ENCODE measurements at regions not wholly inside any gene's neighbourhood (a gene's known extent, or its start where the extent isn't known, plus 50 kb on each side); places are given as distances from the start of the nearest gene placed in this dataset.

- Histone ChIP-seq H3K9me3 (ENCODE audit: control insufficient read depth in 1 of 2, low read length in 2 of 2) (no peaks in the 10 kb centered on the region), H3K27me3 (ENCODE audit: control insufficient read depth in 1 of 2, insufficient read depth in 2 of 2, low read length in 2 of 2) (no peaks in the 10 kb centered on the region), H3K27ac (ENCODE audit: low read depth, low read length) (no peak overlapping the region), H3K9ac (ENCODE audit: low read depth in 1 of 2, low read length in 2 of 2) (no peak overlapping the region), H3K4me1 (ENCODE audit: control insufficient read depth in 1 of 2, insufficient read depth in 2 of 2, low read length in 2 of 2) (no peaks in the 10 kb centered on the region), H3K36me3 (ENCODE audit: control insufficient read depth in 1 of 2, insufficient read depth in 2 of 2, low read length in 2 of 2) (no peaks in the 10 kb centered on the region), H3K4me3 (ENCODE audit: low read depth in 1 of 2, low read length in 2 of 2) (no peak overlapping the region)
These were observed 726.4 kb upstream of the FAM174A start for GRCh38 chr5:99808657-99809230.

GRCh38 chr5:99807346-99807745 lies 727.8 kb upstream of the FAM174A start:
- Histone ChIP-seq H3K4me1 (ENCODE audit: control insufficient read depth in 1 of 2, insufficient read depth in 2 of 2, low read length in 2 of 2) (no peaks in the 10 kb centered on the region), H3K27ac (ENCODE audit: low read depth, low read length) (no peak overlapping the region), H3K36me3 (ENCODE audit: control insufficient read depth in 1 of 2, insufficient read depth in 2 of 2, low read length in 2 of 2) (no peaks in the 10 kb centered on the region), H3K9ac (ENCODE audit: low read depth in 1 of 2, low read length in 2 of 2) (no peak overlapping the region), H3K27me3 (ENCODE audit: control insufficient read depth in 1 of 2, insufficient read depth in 2 of 2, low read length in 2 of 2) (no peaks in the 10 kb centered on the region), H3K4me3 (ENCODE audit: low read depth in 1 of 2, low read length in 2 of 2) (no peak overlapping the region), H3K9me3 (ENCODE audit: control insufficient read depth in 1 of 2, low read length in 2 of 2) (no peaks in the 10 kb centered on the region)

- Histone ChIP-seq H3K36me3 (ENCODE audit: control insufficient read depth in 1 of 2, insufficient read depth in 2 of 2, low read length in 2 of 2) (no peaks in the 10 kb centered on the region), H3K27ac (ENCODE audit: low read depth, low read length) (no peak overlapping the region), H3K4me1 (ENCODE audit: control insufficient read depth in 1 of 2, insufficient read depth in 2 of 2, low read length in 2 of 2) (no peaks in the 10 kb centered on the region), H3K9me3 (ENCODE audit: control insufficient read depth in 1 of 2, low read length in 2 of 2) (no peaks in the 10 kb centered on the region), H3K4me3 (ENCODE audit: low read depth in 1 of 2, low read length in 2 of 2) (no peak overlapping the region), H3K9ac (ENCODE audit: low read depth in 1 of 2, low read length in 2 of 2) (no peak overlapping the region), H3K27me3 (ENCODE audit: control insufficient read depth in 1 of 2, insufficient read depth in 2 of 2, low read length in 2 of 2) (no peaks in the 10 kb centered on the region)
These were observed 740.1 kb upstream of the FAM174A start for GRCh38 chr5:99795031-99795430.

- H3K27ac ChIP-seq (ENCODE audit: low read depth, low read length), result no peak overlapping the region
- peaks cover 0 to 3% of the 10 kb centered on the region in 2 donors for H3K9me3 ChIP-seq (ENCODE audit: control insufficient read depth in 1 of 2, low read length in 2 of 2)
- H3K36me3 ChIP-seq (ENCODE audit: control insufficient read depth in 1 of 2, insufficient read depth in 2 of 2, low read length in 2 of 2), result no peaks in the 10 kb centered on the region
- H3K9ac ChIP-seq (ENCODE audit: low read depth in 1 of 2, low read length in 2 of 2), result no peak overlapping the region
- H3K4me1 ChIP-seq (ENCODE audit: control insufficient read depth in 1 of 2, insufficient read depth in 2 of 2, low read length in 2 of 2), result no peaks in the 10 kb centered on the region
- H3K4me3 ChIP-seq (ENCODE audit: low read depth in 1 of 2, low read length in 2 of 2), result no peak overlapping the region
- H3K27me3 ChIP-seq (ENCODE audit: control insufficient read depth in 1 of 2, insufficient read depth in 2 of 2, low read length in 2 of 2), result no peaks in the 10 kb centered on the region
These were observed 746.7 kb upstream of the FAM174A start for GRCh38 chr5:99788482-99788881.

- H3K36me3 ChIP-seq (ENCODE audit: control insufficient read depth in 1 of 2, insufficient read depth in 2 of 2, low read length in 2 of 2), result no peaks in the 10 kb centered on the region
These were observed 760.0 kb upstream of the FAM174A start for GRCh38 chr5:99775189-99775588.

GRCh38 chr5:99773290-99773689 lies 761.9 kb upstream of the FAM174A start:
- Histone ChIP-seq H3K4me1 (ENCODE audit: control insufficient read depth in 1 of 2, insufficient read depth in 2 of 2, low read length in 2 of 2) (no peaks in the 10 kb centered on the region), H3K27me3 (ENCODE audit: control insufficient read depth in 1 of 2, insufficient read depth in 2 of 2, low read length in 2 of 2) (no peaks in the 10 kb centered on the region), H3K9ac (ENCODE audit: low read depth in 1 of 2, low read length in 2 of 2) (no peak overlapping the region), H3K36me3 (ENCODE audit: control insufficient read depth in 1 of 2, insufficient read depth in 2 of 2, low read length in 2 of 2) (no peaks in the 10 kb centered on the region), H3K4me3 (ENCODE audit: low read depth in 1 of 2, low read length in 2 of 2) (no peak overlapping the region), H3K27ac (ENCODE audit: low read depth, low read length) (no peak overlapping the region), H3K9me3 (ENCODE audit: control insufficient read depth in 1 of 2, low read length in 2 of 2) (no peaks in the 10 kb centered on the region)

More at GRCh38 chr5:99775189-99775588, 760.0 kb upstream of the FAM174A start:
- Histone ChIP-seq H3K27ac (ENCODE audit: low read depth, low read length) (no peak overlapping the region), H3K4me3 (ENCODE audit: low read depth in 1 of 2, low read length in 2 of 2) (no peak overlapping the region), H3K27me3 (ENCODE audit: control insufficient read depth in 1 of 2, insufficient read depth in 2 of 2, low read length in 2 of 2) (no peaks in the 10 kb centered on the region), H3K9ac (ENCODE audit: low read depth in 1 of 2, low read length in 2 of 2) (no peak overlapping the region), H3K4me1 (ENCODE audit: control insufficient read depth in 1 of 2, insufficient read depth in 2 of 2, low read length in 2 of 2) (no peaks in the 10 kb centered on the region), H3K9me3 (ENCODE audit: control insufficient read depth in 1 of 2, low read length in 2 of 2) (no peaks in the 10 kb centered on the region)

GRCh38 chr5:99771296-99771695 lies 763.9 kb upstream of the FAM174A start:
- no peaks in the 10 kb centered on the region for H3K36me3 ChIP-seq (ENCODE audit: control insufficient read depth in 1 of 2, insufficient read depth in 2 of 2, low read length in 2 of 2)
- no peak overlapping the region for H3K9ac ChIP-seq (ENCODE audit: low read depth in 1 of 2, low read length in 2 of 2)
- no peaks in the 10 kb centered on the region for H3K9me3 ChIP-seq (ENCODE audit: control insufficient read depth in 1 of 2, low read length in 2 of 2)
- H3K27me3 ChIP-seq (ENCODE audit: control insufficient read depth in 1 of 2, insufficient read depth in 2 of 2, low read length in 2 of 2), result no peaks in the 10 kb centered on the region
- H3K4me3 ChIP-seq (ENCODE audit: low read depth in 1 of 2, low read length in 2 of 2), result no peak overlapping the region
- no peak overlapping the region for H3K27ac ChIP-seq (ENCODE audit: low read depth, low read length)
- H3K4me1 ChIP-seq (ENCODE audit: control insufficient read depth in 1 of 2, insufficient read depth in 2 of 2, low read length in 2 of 2), result no peaks in the 10 kb centered on the region

GRCh38 chr5:99765011-99765410 lies 770.2 kb upstream of the FAM174A start:
- Histone ChIP-seq H3K36me3 (ENCODE audit: control insufficient read depth in 1 of 2, insufficient read depth in 2 of 2, low read length in 2 of 2) (no peaks in the 10 kb centered on the region), H3K27me3 (ENCODE audit: control insufficient read depth in 1 of 2, insufficient read depth in 2 of 2, low read length in 2 of 2) (no peaks in the 10 kb centered on the region), H3K4me3 (ENCODE audit: low read depth in 1 of 2, low read length in 2 of 2) (no peak overlapping the region), H3K27ac (ENCODE audit: low read depth, low read length) (no peak overlapping the region), H3K9ac (ENCODE audit: low read depth in 1 of 2, low read length in 2 of 2) (no peak overlapping the region), H3K9me3 (ENCODE audit: control insufficient read depth in 1 of 2, low read length in 2 of 2) (peaks cover 0 to 5% of the 10 kb centered on the region in 2 donors), H3K4me1 (ENCODE audit: control insufficient read depth in 1 of 2, insufficient read depth in 2 of 2, low read length in 2 of 2) (no peaks in the 10 kb centered on the region)

GRCh38 chr5:99763021-99763774 lies 772.0 kb upstream of the FAM174A start:
- Histone ChIP-seq H3K9ac (ENCODE audit: low read depth in 1 of 2, low read length in 2 of 2) (no peak overlapping the region), H3K9me3 (ENCODE audit: control insufficient read depth in 1 of 2, low read length in 2 of 2) (peaks cover 0 to 5% of the 10 kb centered on the region in 2 donors), H3K4me1 (ENCODE audit: control insufficient read depth in 1 of 2, insufficient read depth in 2 of 2, low read length in 2 of 2) (no peaks in the 10 kb centered on the region), H3K27ac (ENCODE audit: low read depth, low read length) (no peak overlapping the region), H3K27me3 (ENCODE audit: control insufficient read depth in 1 of 2, insufficient read depth in 2 of 2, low read length in 2 of 2) (no peaks in the 10 kb centered on the region), H3K36me3 (ENCODE audit: control insufficient read depth in 1 of 2, insufficient read depth in 2 of 2, low read length in 2 of 2) (no peaks in the 10 kb centered on the region), H3K4me3 (ENCODE audit: low read depth in 1 of 2, low read length in 2 of 2) (no peak overlapping the region)

GRCh38 chr5:99747342-99747741 lies 787.8 kb upstream of the FAM174A start:
- H3K27me3 ChIP-seq (ENCODE audit: control insufficient read depth in 1 of 2, insufficient read depth in 2 of 2, low read length in 2 of 2), result no peaks in the 10 kb centered on the region
- no peak overlapping the region for H3K27ac ChIP-seq (ENCODE audit: low read depth, low read length)
- no peak overlapping the region for H3K4me3 ChIP-seq (ENCODE audit: low read depth in 1 of 2, low read length in 2 of 2)
- no peaks in the 10 kb centered on the region for H3K36me3 ChIP-seq (ENCODE audit: control insufficient read depth in 1 of 2, insufficient read depth in 2 of 2, low read length in 2 of 2)
- H3K4me1 ChIP-seq (ENCODE audit: control insufficient read depth in 1 of 2, insufficient read depth in 2 of 2, low read length in 2 of 2), result no peaks in the 10 kb centered on the region
- peaks cover 0 to 5% of the 10 kb centered on the region in 2 donors for H3K9me3 ChIP-seq (ENCODE audit: control insufficient read depth in 1 of 2, low read length in 2 of 2)
- H3K9ac ChIP-seq (ENCODE audit: low read depth in 1 of 2, low read length in 2 of 2), result no peak overlapping the region
